Occipital lobe (tissue), 1 donor: ENCODE measurements at regions not wholly inside any gene's neighbourhood (a gene's known extent, or its start where the extent isn't known, plus 50 kb on each side); places are given as distances from the start of the nearest gene placed in this dataset.
"Not testable (repeated sequence)": the region's sequence is repeated elsewhere in the genome, so short reads cannot be mapped to it uniquely, and the experiment has no call there.

Source experiments
- DNase-seq: peaks from one replicate; lab custom pipeline; 2025; lab: John Stamatoyannopoulos, UW

GRCh38 chr14:38718519-38718918, 384.5 kb downstream of the SEC23A start:
- DNase-seq, result no peak

DNA sequence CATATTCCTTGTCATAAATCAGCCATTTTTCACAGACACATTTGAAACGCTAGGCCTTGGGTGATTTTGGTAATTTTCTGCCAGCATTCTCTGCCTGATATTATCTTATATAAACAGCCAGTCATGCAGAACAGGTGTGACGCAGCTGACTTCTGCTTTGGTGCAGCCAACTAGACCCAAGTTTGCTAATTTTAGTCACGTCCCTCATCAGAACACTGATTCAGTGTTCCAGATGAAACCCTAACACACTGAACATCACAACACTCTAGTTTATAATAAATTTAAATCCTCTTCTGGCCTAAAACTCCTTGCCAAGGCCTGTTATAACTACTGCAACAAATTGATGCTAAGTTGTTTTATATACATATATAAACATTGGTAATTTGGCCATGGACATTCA, 386.1 kb downstream of the SEC23A start:
- no peak for DNase-seq

DNA sequence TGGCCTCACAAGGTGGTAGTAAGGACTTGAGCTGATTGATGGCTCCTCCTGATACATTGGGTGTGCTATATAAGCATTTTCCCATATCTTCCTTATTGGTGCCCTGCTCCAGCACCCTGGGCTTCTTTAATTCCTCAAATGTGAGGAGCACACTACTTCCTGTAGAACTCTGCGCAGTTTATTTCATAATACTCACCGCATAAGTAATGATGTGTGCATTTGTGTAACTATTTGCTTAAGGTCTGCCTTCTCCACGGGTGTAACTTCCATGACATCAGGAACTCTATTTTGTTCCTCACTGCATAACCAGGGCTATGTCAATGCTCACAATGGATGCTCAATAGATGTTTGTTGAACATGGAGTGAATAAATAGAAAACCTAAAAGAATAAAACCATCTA, 392.2 kb downstream of the SEC23A start:
- DNase-seq, result no peak

- DNase-seq, result no peak
These were observed 392.8 kb downstream of the SEC23A start for GRCh38 chr14:38710196-38710595.

DNA sequence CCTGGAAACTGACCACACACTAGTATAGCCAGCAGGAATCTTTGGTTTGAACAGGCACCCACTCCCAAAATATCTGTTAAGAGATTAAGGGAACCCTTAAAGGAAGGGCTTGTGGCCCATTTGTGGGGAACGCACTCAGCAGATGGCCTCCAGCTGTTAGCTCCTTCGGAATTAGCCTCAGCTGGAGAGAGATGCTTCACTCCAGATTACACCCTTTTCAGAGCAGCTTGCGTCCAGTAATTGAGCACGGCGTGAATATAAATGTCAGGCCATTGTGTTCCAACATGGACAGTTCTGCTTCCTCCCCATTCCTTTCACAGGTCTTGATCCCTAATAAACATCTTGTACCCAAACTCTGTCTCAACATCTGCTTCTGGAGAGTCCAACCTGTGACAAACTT, 397.8 kb downstream of the SEC23A start:
- no peak for DNase-seq

DNA sequence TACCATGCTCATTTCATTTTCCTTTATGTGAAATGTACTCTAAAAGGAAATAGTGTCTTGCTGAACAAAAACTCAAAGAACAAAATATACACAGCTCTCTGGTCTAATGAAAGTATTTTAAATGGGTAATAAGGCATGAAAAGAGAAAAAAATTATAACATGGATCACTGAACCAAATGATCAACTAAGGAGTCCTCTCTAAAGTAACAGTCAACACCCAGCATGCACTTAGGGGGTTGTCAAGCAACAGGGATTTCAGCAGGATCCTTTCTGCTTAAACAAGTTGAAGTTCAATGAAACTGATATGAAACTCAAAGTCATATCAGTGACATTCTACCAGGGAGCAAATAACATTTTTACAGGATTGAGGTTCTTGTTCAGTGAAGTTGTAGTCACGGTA, 398.8 kb downstream of the SEC23A start:
- no peak for DNase-seq

GRCh38 chr14:38696925-38697324, 406.1 kb downstream of the SEC23A start:
- DNase-seq, result no peak

DNA sequence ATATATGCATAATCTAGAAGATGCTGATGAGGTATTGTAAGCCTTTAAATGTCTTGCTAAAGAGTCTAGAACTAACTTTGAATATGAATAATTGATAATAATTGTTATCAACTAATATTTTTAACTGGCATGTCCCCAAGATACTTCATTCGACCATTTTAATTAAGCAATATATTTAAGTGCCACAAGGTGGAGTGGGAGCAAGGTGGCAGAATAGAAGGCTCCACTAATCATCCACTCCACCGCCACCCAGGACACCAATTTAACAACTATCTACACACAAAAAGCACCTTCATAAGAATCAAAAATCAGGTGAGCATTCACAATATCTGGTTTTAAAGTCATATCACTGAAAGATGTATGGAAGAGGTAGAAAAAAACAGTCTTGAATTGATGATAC, 409.6 kb downstream of the SEC23A start:
- DNase-seq, result no peak

DNA sequence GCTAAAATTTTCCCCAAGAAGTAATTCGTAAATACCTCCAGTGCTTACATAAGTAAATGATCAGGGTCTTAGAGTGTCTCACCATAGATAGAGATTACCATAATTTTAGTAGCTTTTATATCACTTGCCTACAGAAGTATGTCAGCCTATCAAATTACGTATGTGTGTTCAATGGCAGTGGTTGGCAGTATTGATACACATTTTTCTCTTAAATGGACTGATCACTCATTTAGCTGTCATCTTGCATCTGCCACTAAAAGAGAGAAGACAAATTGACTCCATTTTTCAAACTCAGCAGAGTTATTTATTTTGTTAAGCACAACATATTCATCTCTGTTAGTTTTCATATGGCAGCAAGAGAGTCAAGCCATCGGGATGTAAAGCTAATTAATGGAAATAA, 413.1 kb upstream of the CLEC14A start:
- DNase-seq, result no peak

DNA sequence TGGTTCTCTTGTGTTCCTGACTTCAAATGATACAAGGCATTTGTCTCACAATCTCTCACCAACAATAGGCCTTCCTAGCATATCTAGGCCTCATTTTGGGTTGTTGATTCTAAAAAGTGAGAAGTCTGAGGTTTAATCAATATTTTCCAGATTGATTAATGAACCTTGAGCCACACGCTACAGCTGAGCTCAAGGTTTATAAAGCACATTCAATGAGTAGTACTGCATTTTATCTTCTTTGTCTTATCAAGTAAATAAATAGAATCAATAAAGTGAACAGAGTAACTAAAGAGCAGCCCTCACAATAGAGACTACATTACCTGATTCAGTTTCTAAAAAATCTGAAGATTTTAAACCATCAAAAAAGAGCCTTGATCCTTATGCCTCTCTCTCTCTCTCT, 407.5 kb upstream of the CLEC14A start:
- DNase-seq, result no peak

DNA sequence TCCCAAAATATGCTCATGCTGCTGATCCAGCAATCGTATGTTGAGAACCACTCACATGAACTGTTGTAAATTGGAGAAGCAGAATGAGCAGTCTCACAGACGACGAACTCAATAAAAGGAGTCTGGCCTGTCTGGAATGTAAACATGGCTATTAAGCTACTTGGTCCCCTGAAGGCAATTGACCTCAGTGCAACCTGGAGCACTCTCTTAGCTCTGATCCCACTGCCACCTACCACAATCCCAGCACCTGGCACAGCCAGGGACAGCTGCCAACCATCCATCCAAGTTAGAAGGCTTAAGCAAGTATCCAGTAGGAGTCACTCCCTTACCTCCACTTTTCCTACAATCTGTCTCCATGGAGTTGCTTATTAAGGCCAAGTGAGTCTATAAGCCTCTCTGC, 406.9 kb upstream of the CLEC14A start:
- DNase-seq, result no peak

GRCh38 chr14:38646391-38646790, 390.5 kb upstream of the CLEC14A start:
- no peak for DNase-seq

DNA sequence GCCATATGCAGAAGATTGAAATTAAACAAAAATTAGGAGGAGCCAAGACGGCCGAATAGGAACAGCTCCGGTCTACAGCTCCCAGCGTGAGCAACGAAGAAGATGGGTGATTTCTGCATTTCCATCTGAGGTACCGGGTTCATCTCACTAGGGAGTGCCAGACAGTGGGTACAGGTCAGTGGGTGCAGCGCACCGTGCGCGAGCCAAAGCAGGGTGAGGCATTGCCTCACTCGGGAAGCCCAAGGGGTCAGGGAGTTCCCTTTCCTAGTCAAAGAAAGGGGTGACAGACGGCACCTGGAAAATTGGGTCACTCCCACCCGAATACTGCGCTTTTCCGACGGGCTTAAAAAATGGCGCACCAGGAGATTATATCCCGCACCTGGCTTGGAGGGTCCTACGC, 379.0 kb upstream of the CLEC14A start:
- DNase-seq, result not testable (repeated sequence)

GRCh38 chr14:38629412-38629811, 373.5 kb upstream of the CLEC14A start:
- DNase-seq, result no peak

DNA sequence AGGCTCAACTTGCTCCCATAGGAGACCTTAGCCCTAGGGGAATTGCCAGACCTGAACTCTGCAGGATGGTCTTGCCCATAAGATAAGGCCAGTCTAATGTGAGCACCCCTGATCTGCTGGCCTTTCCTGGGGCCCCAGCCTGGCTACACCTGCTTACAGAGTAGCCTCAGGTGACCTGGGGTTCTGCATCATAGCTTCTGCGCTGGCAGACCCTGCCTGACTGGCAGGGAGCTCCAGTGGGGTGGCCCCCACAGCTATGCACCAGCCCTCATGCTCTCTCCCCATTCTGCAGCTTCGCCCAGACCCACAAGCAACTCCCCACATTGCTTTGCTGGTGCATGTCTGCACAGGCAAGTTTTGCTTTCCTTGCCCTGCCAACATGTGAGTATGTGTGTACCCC, 371.3 kb upstream of the CLEC14A start:
- DNase-seq, result no peak

DNA sequence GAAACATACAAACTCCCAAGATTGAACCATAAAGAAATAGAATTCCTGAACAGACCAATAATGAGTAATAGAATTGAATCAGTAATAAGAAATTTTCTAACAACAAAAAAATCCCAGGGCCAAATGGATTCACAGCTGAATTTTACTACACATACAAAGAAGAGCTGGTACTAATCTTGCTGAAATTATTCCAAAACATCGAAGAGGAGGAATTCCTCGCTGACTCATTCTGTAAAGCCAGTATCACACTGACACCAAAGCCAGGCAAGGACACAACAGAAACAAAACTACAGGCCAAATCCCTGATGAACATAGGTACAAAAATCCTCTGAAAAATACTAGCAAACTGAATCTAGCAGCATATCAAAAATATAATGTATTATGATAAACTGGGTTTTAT, 367.8 kb upstream of the CLEC14A start:
- no peak for DNase-seq

GRCh38 chr14:38618514-38618913, 362.6 kb upstream of the CLEC14A start:
- no peak for DNase-seq

GRCh38 chr14:38616959-38617358, 361.1 kb upstream of the CLEC14A start:
- DNase-seq, result peak; percentile 22

GRCh38 chr14:38611928-38612327, 356.0 kb upstream of the CLEC14A start:
- DNase-seq, result no peak

DNA sequence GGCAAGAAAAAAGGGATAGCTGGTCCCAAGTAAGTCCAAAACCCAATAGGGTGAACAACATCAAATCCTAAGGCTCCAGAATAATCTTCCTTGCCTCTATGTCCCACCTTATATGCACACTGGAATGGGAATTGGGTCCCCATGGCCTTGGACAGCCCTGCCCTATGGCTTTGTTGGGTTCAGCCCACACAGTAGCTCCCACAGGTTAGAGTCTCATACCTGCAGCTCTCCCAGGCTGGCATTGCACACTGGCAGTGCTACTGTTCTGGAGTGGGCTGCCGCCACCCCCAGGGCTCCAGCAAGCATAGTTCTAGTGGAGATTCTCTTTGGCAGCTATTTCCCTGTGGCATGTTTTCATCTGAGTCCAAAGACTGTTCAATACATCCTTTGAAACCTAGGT, 352.4 kb upstream of the CLEC14A start:
- DNase-seq, result no peak

GRCh38 chr14:38605193-38606114, 349.6 kb upstream of the CLEC14A start:
- DNase-seq, result no peak

DNA sequence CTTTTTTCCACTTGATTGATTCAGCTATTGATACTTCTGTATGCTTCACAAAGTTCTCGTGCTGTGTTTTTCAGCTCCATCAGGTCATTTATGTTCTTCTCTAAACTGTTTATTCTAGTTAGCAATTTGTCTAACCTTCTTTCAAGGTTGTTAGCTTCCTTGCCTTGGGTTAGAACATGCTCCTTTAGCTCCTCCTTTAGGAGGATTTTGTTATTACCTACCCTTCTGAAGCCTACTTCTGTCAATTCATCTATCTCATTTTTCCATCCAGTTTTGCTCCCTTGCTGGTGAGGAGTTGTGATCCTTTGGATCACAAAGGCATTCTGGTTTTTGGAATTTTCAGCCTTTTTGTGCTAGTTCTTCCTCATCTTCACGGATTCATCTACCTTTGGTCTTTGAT, 344.7 kb upstream of the CLEC14A start:
- not testable (repeated sequence) for DNase-seq

- DNase-seq, result no peak
These were observed 337.6 kb upstream of the CLEC14A start for GRCh38 chr14:38593476-38593875.
